ENCODE measurements at regions not wholly inside any gene's neighbourhood (a gene's known extent, or its start where the extent isn't known, plus 50 kb on each side); places are given as distances from the start of the nearest gene placed in this dataset.

DNA sequence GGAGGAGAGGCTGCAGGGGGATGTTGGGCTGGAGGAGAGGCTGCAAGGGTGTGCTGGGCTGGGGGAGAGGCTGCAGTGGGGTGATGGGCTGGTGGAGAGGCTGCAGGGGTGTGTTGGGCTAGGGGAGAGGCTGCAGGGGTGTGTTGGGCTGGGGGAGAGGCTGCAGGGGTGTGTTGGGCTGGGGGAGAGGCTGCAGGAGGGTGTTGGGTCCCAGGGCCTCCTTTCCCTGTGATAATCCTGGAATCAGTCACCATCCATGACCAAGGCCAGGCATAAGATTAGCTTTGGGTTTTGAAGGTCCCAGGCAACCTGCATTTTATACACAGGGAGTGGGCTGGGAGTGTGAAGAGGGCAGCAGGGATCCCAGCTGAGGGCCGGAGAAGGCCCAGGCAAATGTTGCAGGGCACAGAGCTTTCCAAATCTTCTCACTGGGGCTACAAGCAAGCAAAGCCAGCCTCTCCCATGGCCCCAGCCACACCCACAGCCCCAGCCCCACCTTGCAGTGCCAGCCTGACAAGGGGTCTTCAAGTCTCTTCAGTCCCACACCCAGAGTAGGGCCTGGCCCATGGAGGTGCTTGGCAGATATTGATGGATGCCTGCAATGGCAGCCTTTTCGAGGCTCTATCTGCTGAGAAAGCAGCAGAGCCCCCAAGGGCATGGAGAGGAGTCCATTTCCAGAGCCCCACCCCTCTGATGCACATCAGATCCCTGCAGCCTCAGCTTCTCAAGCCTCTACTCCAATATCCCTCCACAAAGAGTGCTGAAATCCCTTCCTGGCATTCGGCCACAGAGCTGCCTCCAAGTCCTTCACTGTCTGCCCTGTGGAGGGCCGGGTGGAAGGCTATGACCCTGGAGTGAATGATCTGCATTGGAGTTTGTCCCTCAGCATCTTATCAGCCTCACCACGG, 50.3 kb upstream of the GLI2 start:
- Histone ChIP-seq H3K27ac (ENCODE audit: insufficient read depth, low read length) (no peak overlapping the region), H3K4me2 (ENCODE audit: extremely low read depth, insufficient read depth, low read length) (no peak overlapping the region), H3K9ac (ENCODE audit: insufficient read depth, low read length) (no peak overlapping the region), H2AFZ (ENCODE audit: low read length) (no peak overlapping the region), H3K4me3 (replicated peaks in 1 of 4; ENCODE audit: control extremely low read depth in 1 of 4, insufficient read depth in 1 of 4, low read depth in 3 of 4, low read length in 4 of 4) (no peak overlapping the region), H3K9me3 (ENCODE audit: control insufficient read depth, insufficient read depth, low read depth, low read length) (no peaks in the 10 kb centered on the region), H3K27me3 (ENCODE audit: control insufficient read depth, insufficient read depth, low read length) (peaks cover 14% of the 10 kb centered on the region), H3K4me1 (ENCODE audit: control insufficient read depth, extremely low read depth, insufficient read depth, low read length) (peaks cover 3% of the 10 kb centered on the region), H4K20me1 (ENCODE audit: control insufficient read depth, extremely low read depth, insufficient read depth, low read length) (no peaks in the 10 kb centered on the region), H3K79me2 (ENCODE audit: control insufficient read depth, insufficient read depth, low read length) (no peaks in the 10 kb centered on the region), H3K36me3 (ENCODE audit: control insufficient read depth, insufficient read depth, low read length) (no peaks in the 10 kb centered on the region)
- no peak for TF ChIP-seq EZH2 (IDR thresholded peaks at IDR 0.05; ENCODE audit: low read length, missing control alignments)
- no peak for TF ChIP-seq CTCF (conservative IDR thresholded peaks at IDR 0.05 in 1 of 2, IDR thresholded peaks at IDR 0.05 in 1 of 2; ENCODE audit: low read depth in 1 of 2, low read length in 2 of 2)
- DNase-seq (ENCODE audit: low read depth in 2 of 2) = no peak
